Pancreas (tissue), 10 donors: ENCODE measurements at regions not wholly inside any gene's neighbourhood (a gene's known extent, or its start where the extent isn't known, plus 50 kb on each side); places are given as distances from the start of the nearest gene placed in this dataset.

ENCODE experiments used
- ATAC-seq, 4 donors: fragments of 200-7000 bp; cut with Tn5 transposase; one replicate each; pipeline versions ENCODE4 v1.8.0 to v1.9.1; 2020; ENCODE audit warnings: mild to moderate bottlenecking in 4 of 4, moderate library complexity in 4 of 4
- DNase-seq, 6 donors: peaks; one replicate each; pipeline ENCODE4 v3.0.0-alpha.2; 2020
- FAIRE-seq: peaks from 2 replicates; lab custom pipeline; 2012; peaks lifted over from hg19 to GRCh38; lab: Jason Lieb, UNC
- H3K27ac ChIP-seq, 4 donors: fragments of 200-600 bp; sonication (generic); 1 replicate in 3 of 4; 2 replicates in 1 of 4; pipeline versions ENCODE4 v1.5.0 to v1.8.0; 2020
- H3K27me3 ChIP-seq, 4 donors: fragments of 200-600 bp; one replicate each; pipeline ENCODE4 v1.8.0; 2021
- H3K36me3 ChIP-seq, 3 donors: fragments of 200-600 bp; sonication (generic) in 1 of 3; one replicate each; pipeline versions ENCODE4 v1.5.0 to v1.8.0; 2020 to 2021
- H3K4me1 ChIP-seq, 3 donors: fragments of 200-600 bp; one replicate each; pipeline ENCODE4 v1.8.0; 2021
- H3K4me3 ChIP-seq, 4 donors: fragments of 200-600 bp; sonication (generic) in 2 of 4; one replicate each; pipeline versions ENCODE4 v1.5.0 to v1.8.0; 2020 to 2021
- H3K9me3 ChIP-seq, 4 donors: fragments of 200-600 bp; one replicate each; pipeline ENCODE4 v1.8.0; 2021
- CTCF ChIP-seq, 4 donors: fragments of 200-600 bp; sonication (generic) in 3 of 4; IDR thresholded peaks; one replicate each; pipeline versions ENCODE4 v1.5.0 to v1.8.0; 2021; ENCODE audit warnings: antibody characterized with exemption in 4 of 4
- WGBS, 2 donors: extraction: QIAGEN DNeasy Blood & Tissue Kit; methylation state at CpG; one replicate each; pipeline ENCODE4 v1.1.7; 2013; 5-methylcytosine and 5-hydroxymethylcytosine counted together
- intact Hi-C, 3 donors: fragments of 100-400 bp; cut with DNase I; formaldehyde crosslinking; loops; one replicate each; pipeline versions ENCODE4 v1.11.1 to v1.14.2; 2022
- donor health status: healthy with polysubstance abuse.
- donor health status: DM: no; HTN: no; CAD: no; lungs with moderate emphysema.
- donor health status: DM: no; HTN: no; CAD: no.
- donor health status: control.
- donor health status: control.
- donor health status: Bipolar disorder and iron deficiency.
- donor health status: DM: yes; HTN: yes; CAD: no.
- donor health status: DM: no; HTN: no; CAD: no.
- donor health status: DM: no; HTN: no; CAD: no.
- donor health status: DM: yes; HTN: yes; CAD: no.

- H3K9me3 ChIP-seq = no peaks in the 10 kb centered on the region
- FAIRE-seq (no peak), DNase-seq (no peak), ATAC-seq (no peak)
- H3K27me3 ChIP-seq = no peaks in the 10 kb centered on the region
- TF ChIP-seq CTCF (IDR thresholded peaks at IDR 0.05) = no peak
- 62 to 66% methylated on average over 5 of the region's 5 CpGs for WGBS, 2 donors
- H3K27ac ChIP-seq = no peak overlapping the region
- no peak overlapping the region for H3K4me3 ChIP-seq
- intact Hi-C loops = no loop called here
- no peaks in the 10 kb centered on the region for H3K36me3 ChIP-seq
- H3K4me1 ChIP-seq = no peaks in the 10 kb centered on the region
These were observed 318.3 kb downstream of the IRS2 start for GRCh38 chr13:109468123-109468522.

GRCh38 chr13:109465148-109465547 is 321.2 kb downstream of the IRS2 start:
- no peaks in the 10 kb centered on the region for H3K36me3 ChIP-seq
- no peak overlapping the region for H3K4me3 ChIP-seq
- no peak overlapping the region for H3K27ac ChIP-seq
- ATAC-seq = no peak
- H3K4me1 ChIP-seq = no peaks in the 10 kb centered on the region
- no peak for DNase-seq
- WGBS, 2 donors = 0% methylated on average over 2 of the region's 2 CpGs
- H3K9me3 ChIP-seq = no peaks in the 10 kb centered on the region
- FAIRE-seq = no peak
- intact Hi-C loops = no loop called here
- no peaks in the 10 kb centered on the region for H3K27me3 ChIP-seq
- no peak for TF ChIP-seq CTCF (IDR thresholded peaks at IDR 0.05)

- no peak for DNase-seq
- H3K9me3 ChIP-seq = no peaks in the 10 kb centered on the region
- no peak for TF ChIP-seq CTCF (IDR thresholded peaks at IDR 0.05)
- no peak overlapping the region for H3K27ac ChIP-seq
- FAIRE-seq = peak; percentile 77
- ATAC-seq = no peak
- no peaks in the 10 kb centered on the region for H3K36me3 ChIP-seq
- H3K4me1 ChIP-seq = no peaks in the 10 kb centered on the region
- 72 to 82% methylated on average over 4 of the region's 4 CpGs for WGBS, 2 donors
- no peak overlapping the region for H3K4me3 ChIP-seq
- no peaks in the 10 kb centered on the region for H3K27me3 ChIP-seq
- intact Hi-C loops = no loop called here
These were observed 332.0 kb downstream of the IRS2 start for GRCh38 chr13:109454167-109454917.

- no peaks in the 10 kb centered on the region for H3K9me3 ChIP-seq
- no peak overlapping the region for H3K27ac ChIP-seq
- H3K4me3 ChIP-seq = no peak overlapping the region
- FAIRE-seq = no peak
- TF ChIP-seq CTCF (IDR thresholded peaks at IDR 0.05) = no peak
- H3K4me1 ChIP-seq = no peaks in the 10 kb centered on the region
- intact Hi-C loops = no loop called here
- WGBS, 2 donors = 53 to 77% methylated on average over 2 of the region's 2 CpGs
- H3K36me3 ChIP-seq = no peaks in the 10 kb centered on the region
- no peaks in the 10 kb centered on the region for H3K27me3 ChIP-seq
- DNase-seq = no peak
- ATAC-seq = no peak
These were observed 334.7 kb downstream of the IRS2 start for GRCh38 chr13:109451726-109452125.

- no peak for FAIRE-seq
- intact Hi-C loops = no loop called here
- Histone ChIP-seq H3K36me3 (no peaks in the 10 kb centered on the region), H3K4me1 (no peaks in the 10 kb centered on the region), H3K9me3 (no peaks in the 10 kb centered on the region), H3K27ac (no peak overlapping the region), H3K4me3 (no peak overlapping the region), H3K27me3 (no peaks in the 10 kb centered on the region)
- no peak for DNase-seq
- 84 to 87% methylated on average over 8 of the region's 8 CpGs for WGBS, 2 donors
- no peak for ATAC-seq
- TF ChIP-seq CTCF (IDR thresholded peaks at IDR 0.05) = no peak
These were observed 337.8 kb downstream of the IRS2 start for GRCh38 chr13:109448629-109449028.
